HG02588 (cell line): ENCODE measurements at regions not wholly inside any gene's neighbourhood (a gene's known extent, or its start where the extent isn't known, plus 50 kb on each side); places are given as distances from the start of the nearest gene placed in this dataset.

Source experiments
- ATAC-seq: cut with Tn5 transposase; IDR thresholded peaks from one replicate; pipeline ENCODE4 v1.9.1; 2021; ENCODE audit warnings: mild to moderate bottlenecking, moderate library complexity; ENCODE audit not compliant: unreplicated experiment

DNA sequence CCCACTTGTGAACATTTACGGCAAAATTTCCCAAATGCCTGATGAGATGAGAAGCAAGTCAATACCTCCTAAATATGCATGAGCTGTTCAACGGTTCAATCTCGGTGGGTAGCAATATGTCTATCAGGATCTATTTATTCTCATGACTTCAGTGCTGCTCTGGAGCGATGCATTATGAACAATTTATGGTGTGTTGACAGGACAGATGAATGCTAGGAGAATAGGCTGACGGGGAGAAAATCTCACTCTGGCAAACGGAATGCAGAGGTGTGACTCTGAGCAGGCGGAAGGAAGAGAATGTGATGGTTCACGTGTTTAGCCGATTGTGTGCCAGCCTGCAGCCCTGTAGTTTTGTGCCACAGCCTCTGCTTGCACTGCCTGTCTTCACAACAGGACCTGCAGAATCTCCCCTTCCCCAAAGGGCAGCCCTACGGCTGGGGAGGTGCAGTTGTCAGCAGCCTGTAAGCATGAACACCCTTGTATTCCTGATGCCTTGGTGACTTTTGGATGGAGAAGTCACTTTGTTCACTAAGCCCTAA lies 345.2 kb downstream of the PHKB start:
- ATAC-seq = no peak

DNA sequence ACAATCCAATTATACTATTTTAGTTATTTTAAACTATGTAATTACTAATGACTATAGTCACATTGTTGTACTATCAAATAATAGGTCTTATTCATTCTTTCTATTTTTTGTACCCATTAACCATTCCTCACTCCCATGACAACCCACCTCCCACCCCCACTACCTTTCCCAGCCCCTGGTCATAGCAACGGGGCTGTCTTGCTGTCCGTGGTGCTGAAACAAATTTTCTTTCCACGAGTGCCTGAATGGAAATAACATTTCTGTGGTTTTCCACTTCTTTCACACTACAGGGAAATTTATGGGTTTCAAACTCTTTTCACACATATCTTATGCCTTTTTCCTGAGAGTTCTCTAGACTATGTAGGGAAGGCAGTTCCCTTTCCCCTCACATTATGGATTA lies 326.6 kb downstream of the PHKB start:
- no peak for ATAC-seq

DNA sequence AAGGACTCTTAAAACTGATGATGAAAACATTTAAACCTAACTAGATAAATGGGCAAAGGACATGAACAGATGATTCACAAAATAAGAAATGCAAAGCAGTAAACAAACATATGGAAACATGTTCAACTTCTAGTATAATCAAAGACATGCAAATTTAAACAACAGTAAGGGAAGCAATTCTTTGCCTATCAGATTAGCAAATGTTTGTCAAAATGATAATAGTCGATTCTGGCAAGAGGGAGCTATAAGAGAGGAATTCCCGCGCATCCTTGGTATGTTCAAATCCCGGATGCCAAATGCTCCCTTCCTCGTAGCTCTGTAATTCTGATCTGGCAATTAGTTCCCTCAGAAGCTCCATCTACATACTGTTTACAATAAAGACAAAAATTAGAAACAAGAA lies 320.5 kb downstream of the PHKB start:
- ATAC-seq = no peak

DNA sequence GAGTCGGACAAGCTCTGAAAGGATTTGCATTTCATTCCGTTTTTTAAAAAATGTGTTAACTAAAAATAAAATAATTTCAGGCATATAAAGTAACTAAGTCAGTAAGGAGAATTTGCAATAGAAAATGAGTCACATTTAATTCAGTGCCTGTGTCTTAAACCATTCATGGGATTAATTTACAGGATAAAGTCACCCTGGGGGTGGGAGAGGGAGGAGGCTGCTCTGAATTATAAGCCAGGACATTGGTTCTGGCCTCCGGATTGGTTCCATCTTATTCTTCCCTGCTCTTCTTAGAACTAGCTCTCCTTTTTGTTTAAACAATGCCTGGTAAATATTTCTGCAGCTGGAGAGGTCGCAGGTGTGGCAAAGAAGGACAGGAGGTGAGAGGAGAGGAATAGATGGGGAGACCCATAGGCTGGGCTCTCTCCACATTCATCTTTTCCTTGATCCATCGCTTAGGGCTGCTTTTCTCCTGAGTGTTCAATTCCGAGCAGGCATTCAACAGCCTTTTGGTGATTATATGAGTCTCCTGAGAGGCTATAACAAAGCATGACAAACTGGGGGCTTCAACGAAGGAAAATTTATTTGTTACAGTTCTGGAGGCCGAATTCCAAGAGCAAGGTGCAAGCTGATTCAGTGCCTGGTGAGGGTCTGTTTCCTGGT lies 319.2 kb downstream of the PHKB start:
- ATAC-seq = no peak

DNA sequence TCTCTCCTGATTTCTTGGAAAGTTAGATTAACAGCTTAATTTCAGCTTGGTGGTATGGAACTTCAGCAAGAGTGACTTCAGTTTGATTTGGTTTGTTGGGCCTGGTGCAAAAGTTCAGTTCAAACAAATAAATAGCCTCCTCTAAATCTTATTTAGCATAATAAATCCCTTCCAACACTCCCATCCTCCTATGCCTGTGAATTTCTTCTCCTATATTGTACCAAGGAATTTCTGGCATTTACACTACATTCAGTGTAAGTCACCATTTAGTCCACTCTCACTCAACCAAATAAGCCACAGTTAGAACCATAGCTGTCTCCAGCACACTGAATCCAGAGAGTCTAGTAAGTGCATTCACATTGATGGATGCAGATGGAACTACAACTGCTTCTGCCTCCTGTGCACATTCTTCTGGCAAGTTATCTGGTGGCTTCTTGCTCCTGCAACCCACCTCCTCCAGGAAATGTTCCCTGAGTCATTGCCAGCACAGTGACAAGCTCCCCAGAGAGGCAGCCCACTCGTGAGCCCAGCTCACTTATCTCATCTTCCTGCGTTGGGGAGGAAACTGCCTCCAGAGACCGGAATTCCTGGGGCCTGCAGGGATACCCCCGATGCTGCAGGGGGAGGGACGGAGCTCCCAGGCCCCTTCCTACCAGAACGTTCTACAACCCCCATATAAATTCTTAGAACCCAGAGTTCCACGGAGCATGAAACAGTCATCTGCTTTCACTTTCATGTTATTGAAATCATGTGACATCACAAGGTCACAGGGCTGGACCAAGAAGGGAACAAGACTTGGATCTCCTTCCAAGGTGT lies 318.3 kb downstream of the PHKB start:
- ATAC-seq = peak; percentile 74

DNA sequence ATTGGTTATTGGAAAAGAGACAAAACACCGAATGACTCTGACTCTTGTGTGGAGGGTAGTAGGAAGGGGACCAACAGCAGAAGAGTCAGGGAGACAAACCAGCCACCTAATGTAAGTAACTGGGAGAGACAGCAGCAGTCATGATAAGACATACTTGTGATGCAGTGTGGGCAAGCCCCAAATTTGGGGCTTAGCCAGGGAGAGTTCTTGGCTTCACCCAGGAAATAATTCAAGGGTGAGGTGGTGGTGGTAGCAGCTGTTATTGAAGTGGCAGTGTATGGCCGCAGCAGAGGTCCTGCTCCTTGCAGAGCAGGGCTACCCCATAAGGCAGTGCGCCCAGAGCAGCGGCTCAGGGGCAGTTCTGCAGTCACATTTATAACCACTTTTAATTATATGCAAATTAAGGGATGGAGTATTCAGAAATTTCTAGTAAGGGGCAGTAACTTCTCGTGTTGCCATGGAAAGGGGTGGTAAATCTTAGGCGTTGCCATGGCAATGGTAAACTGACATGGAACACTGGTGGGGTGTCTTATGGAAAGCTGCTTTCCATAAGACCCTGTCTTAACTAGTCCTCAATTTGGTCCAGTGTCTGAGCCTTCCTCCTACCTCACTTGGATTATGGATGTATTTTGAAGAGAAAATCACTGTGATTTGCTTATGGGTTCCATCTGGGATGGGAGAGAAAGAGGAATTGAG lies 317.1 kb downstream of the PHKB start:
- no peak for ATAC-seq

DNA sequence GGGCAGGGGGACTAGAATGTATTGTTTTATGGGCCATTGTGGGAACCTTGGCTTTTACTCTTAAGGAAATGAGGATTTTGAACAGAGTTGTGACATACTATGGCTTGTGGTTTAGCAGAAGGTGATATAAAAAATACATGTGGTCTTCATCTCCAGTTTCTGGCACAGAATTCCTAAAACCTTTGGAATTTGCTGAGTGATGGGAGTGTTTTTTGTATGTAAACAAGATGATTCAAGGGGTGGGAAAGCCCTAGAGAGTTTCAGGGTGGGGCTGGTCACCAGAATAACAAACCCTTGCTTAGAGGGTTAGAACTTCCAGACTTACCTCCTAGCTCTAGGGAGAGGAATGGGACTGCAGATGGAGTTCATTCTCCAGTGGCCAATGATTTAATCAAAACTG lies 316.1 kb downstream of the PHKB start:
- no peak for ATAC-seq

DNA sequence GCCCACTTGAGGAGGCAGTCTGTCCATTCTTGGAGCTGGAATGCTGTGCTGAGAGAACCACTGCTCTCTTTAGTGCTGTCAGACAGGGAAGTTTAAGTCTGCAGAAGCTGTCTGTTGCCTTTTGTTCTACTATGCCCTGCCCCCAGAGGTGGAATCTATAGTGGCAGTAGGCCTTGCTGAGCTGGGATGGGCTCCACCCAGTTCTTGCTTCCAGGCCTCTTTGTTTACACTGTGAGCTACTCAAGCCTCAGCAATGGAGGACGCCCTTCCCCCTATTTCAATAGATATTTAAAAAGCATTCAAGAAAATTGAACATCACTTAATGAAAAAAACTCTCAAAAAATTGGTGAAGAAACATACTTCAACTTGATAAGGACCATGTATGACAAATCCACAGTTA lies 313.5 kb downstream of the PHKB start:
- ATAC-seq = no peak

DNA sequence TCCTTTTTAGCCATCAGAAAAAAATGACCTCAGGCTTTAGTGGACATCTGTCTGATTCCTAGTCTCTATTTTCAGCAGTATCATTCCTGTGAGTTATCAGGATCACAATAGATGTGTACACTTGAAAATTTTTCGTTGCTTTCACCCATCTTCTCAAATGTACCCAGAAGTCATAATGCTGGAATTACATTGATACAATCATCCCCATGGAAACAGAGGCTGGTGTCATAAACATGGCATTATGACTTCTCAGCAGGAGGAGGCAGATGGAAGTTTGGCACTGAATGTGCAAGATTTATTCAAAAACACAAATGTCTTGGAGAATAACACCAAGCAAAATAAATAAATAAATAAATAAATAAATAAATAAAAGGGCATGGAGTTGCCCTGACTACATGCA lies 292.5 kb downstream of the PHKB start:
- ATAC-seq = no peak
